ENCODE measurements at regions not wholly inside any gene's neighbourhood (a gene's known extent, or its start where the extent isn't known, plus 50 kb on each side); places are given as distances from the start of the nearest gene placed in this dataset.

DNA sequence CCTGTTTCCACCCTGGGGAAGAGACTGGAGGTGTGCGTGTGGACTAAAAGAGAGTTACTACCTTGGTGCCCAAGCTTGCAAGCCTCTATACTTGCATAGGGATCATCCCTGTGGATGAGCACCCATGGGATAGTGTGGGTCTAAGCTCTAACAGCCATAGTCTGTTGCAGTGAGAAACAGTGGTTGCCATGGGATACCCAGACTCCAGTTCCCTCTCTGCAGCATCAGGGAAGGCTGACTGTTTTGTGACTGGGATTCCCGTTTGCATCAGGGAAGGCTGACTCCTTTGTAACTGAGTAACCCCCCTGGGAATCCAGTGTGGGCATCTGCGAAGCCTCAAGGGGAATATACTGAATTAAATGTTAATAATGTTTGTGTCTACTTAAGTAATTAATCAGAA, 196.1 kb downstream of the ZNF621 start:
- no peak overlapping the region for H3K27ac ChIP-seq (ENCODE audit: insufficient read depth, low read length)
- H3K4me1 ChIP-seq (ENCODE audit: control insufficient read depth, extremely low read depth, insufficient read depth, low read length) = no peaks in the 10 kb centered on the region
- H3K4me3 ChIP-seq (replicated peaks in 1 of 4; ENCODE audit: control extremely low read depth in 1 of 4, insufficient read depth in 1 of 4, low read depth in 3 of 4, low read length in 4 of 4) = no peak overlapping the region
- no peaks in the 10 kb centered on the region for H3K36me3 ChIP-seq (ENCODE audit: control insufficient read depth, insufficient read depth, low read length)
- H3K4me2 ChIP-seq (ENCODE audit: extremely low read depth, insufficient read depth, low read length) = no peak overlapping the region
- no peaks in the 10 kb centered on the region for H4K20me1 ChIP-seq (ENCODE audit: control insufficient read depth, extremely low read depth, insufficient read depth, low read length)
- no peaks in the 10 kb centered on the region for H3K79me2 ChIP-seq (ENCODE audit: control insufficient read depth, insufficient read depth, low read length)
- no peak overlapping the region for H3K9ac ChIP-seq (ENCODE audit: insufficient read depth, low read length)
- H3K9me3 ChIP-seq (ENCODE audit: control insufficient read depth, insufficient read depth, low read depth, low read length) = no peaks in the 10 kb centered on the region
- TF ChIP-seq, protein P1, sequence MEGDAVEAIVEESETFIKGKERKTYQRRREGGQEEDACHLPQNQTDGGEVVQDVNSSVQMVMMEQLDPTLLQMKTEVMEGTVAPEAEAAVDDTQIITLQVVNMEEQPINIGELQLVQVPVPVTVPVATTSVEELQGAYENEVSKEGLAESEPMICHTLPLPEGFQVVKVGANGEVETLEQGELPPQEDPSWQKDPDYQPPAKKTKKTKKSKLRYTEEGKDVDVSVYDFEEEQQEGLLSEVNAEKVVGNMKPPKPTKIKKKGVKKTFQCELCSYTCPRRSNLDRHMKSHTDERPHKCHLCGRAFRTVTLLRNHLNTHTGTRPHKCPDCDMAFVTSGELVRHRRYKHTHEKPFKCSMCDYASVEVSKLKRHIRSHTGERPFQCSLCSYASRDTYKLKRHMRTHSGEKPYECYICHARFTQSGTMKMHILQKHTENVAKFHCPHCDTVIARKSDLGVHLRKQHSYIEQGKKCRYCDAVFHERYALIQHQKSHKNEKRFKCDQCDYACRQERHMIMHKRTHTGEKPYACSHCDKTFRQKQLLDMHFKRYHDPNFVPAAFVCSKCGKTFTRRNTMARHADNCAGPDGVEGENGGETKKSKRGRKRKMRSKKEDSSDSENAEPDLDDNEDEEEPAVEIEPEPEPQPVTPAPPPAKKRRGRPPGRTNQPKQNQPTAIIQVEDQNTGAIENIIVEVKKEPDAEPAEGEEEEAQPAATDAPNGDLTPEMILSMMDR (conservative IDR thresholded peaks at IDR 0.05 in 1 of 2, IDR thresholded peaks at IDR 0.05 in 1 of 2; ENCODE audit: low read depth in 1 of 2, low read length in 2 of 2) = no peak
- no peak for TF ChIP-seq EZH2 (IDR thresholded peaks at IDR 0.05; ENCODE audit: low read length, missing control alignments)
- no peak for DNase-seq (ENCODE audit: low read depth in 2 of 2)
- H2AFZ ChIP-seq (ENCODE audit: low read length) = no peak overlapping the region
- no peaks in the 10 kb centered on the region for H3K27me3 ChIP-seq (ENCODE audit: control insufficient read depth, insufficient read depth, low read length)

DNA sequence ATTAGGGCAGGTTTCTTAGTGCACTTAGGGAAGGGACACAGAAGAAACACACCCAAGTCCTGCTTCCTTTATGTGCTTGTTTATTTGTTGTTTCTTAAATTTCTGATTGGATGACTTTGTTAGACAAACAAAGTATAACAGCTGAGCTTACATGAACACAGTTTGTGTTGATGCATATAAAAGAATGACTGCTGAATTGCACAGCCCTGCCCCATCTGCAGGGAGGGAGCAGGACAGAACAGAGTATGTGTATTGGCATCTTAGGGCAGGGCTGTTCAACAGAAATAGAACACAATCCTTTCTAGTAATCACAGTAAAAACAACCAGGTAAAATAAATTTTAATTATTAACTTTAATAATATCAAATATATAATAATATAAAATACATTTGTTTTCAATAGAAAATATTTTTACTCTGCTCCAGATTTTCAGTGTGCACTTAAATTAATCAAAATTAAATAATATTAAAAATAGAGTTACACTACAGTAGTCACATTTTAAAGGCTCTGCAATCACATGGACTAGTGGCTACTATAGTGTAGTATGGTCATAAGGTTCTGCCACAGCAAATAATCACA, 198.4 kb downstream of the ZNF621 start:
- Histone ChIP-seq H2AFZ (ENCODE audit: low read length) (no peak overlapping the region), H3K27me3 (ENCODE audit: control insufficient read depth, insufficient read depth, low read length) (no peaks in the 10 kb centered on the region), H3K36me3 (ENCODE audit: control insufficient read depth, insufficient read depth, low read length) (no peaks in the 10 kb centered on the region), H3K79me2 (ENCODE audit: control insufficient read depth, insufficient read depth, low read length) (no peaks in the 10 kb centered on the region), H3K4me1 (ENCODE audit: control insufficient read depth, extremely low read depth, insufficient read depth, low read length) (no peaks in the 10 kb centered on the region), H3K27ac (ENCODE audit: insufficient read depth, low read length) (no peak overlapping the region), H3K4me2 (ENCODE audit: extremely low read depth, insufficient read depth, low read length) (no peak overlapping the region), H3K9me3 (ENCODE audit: control insufficient read depth, insufficient read depth, low read depth, low read length) (no peaks in the 10 kb centered on the region), H3K9ac (ENCODE audit: insufficient read depth, low read length) (no peak overlapping the region), H3K4me3 (replicated peaks in 1 of 4; ENCODE audit: control extremely low read depth in 1 of 4, insufficient read depth in 1 of 4, low read depth in 3 of 4, low read length in 4 of 4) (no peak overlapping the region), H4K20me1 (ENCODE audit: control insufficient read depth, extremely low read depth, insufficient read depth, low read length) (no peaks in the 10 kb centered on the region)
- TF ChIP-seq EZH2 (IDR thresholded peaks at IDR 0.05; ENCODE audit: low read length, missing control alignments) = no peak
- TF ChIP-seq, protein P1 (conservative IDR thresholded peaks at IDR 0.05 in 1 of 2, IDR thresholded peaks at IDR 0.05 in 1 of 2; ENCODE audit: low read depth in 1 of 2, low read length in 2 of 2) = no peak
- DNase-seq (ENCODE audit: low read depth in 2 of 2) = no peak

DNA sequence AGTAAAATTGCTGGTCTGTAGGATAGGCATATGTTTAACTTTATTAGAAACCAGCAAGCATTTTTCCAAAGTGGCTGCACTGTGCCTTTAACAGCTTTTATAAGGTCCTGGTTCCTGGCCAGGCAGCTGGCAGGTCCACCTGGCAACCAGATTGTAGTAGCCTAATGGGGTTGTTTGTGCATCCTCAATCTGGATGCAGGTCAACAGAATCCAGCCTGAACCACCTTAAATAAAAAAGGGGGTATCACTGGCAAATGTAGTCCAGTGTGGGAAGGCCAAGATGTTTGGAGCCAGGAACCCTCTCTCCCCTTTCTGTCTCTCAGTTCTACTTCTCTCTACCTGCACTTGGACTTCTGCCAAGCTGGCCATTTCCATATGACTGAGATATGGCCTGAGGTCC, 200.3 kb downstream of the ZNF621 start:
- no peak for DNase-seq (ENCODE audit: low read depth in 2 of 2)
- H2AFZ ChIP-seq (ENCODE audit: low read length) = no peak overlapping the region
- no peaks in the 10 kb centered on the region for H3K27me3 ChIP-seq (ENCODE audit: control insufficient read depth, insufficient read depth, low read length)
- H3K4me3 ChIP-seq (replicated peaks in 1 of 4; ENCODE audit: control extremely low read depth in 1 of 4, insufficient read depth in 1 of 4, low read depth in 3 of 4, low read length in 4 of 4) = no peak overlapping the region
- no peaks in the 10 kb centered on the region for H3K4me1 ChIP-seq (ENCODE audit: control insufficient read depth, extremely low read depth, insufficient read depth, low read length)
- TF ChIP-seq, protein P1 (conservative IDR thresholded peaks at IDR 0.05 in 1 of 2, IDR thresholded peaks at IDR 0.05 in 1 of 2; ENCODE audit: low read depth in 1 of 2, low read length in 2 of 2) = no peak
- no peak for TF ChIP-seq EZH2 (IDR thresholded peaks at IDR 0.05; ENCODE audit: low read length, missing control alignments)
- no peaks in the 10 kb centered on the region for H3K36me3 ChIP-seq (ENCODE audit: control insufficient read depth, insufficient read depth, low read length)
- no peak overlapping the region for H3K9ac ChIP-seq (ENCODE audit: insufficient read depth, low read length)
- H3K79me2 ChIP-seq (ENCODE audit: control insufficient read depth, insufficient read depth, low read length) = no peaks in the 10 kb centered on the region
- no peaks in the 10 kb centered on the region for H4K20me1 ChIP-seq (ENCODE audit: control insufficient read depth, extremely low read depth, insufficient read depth, low read length)
- no peak overlapping the region for H3K4me2 ChIP-seq (ENCODE audit: extremely low read depth, insufficient read depth, low read length)
- no peak overlapping the region for H3K27ac ChIP-seq (ENCODE audit: insufficient read depth, low read length)
- no peaks in the 10 kb centered on the region for H3K9me3 ChIP-seq (ENCODE audit: control insufficient read depth, insufficient read depth, low read depth, low read length)

Data from fibroblast of lung (primary cell).